Chondrocyte (in vitro differentiated cells): ENCODE measurements at regions not wholly inside any gene's neighbourhood (a gene's known extent, or its start where the extent isn't known, plus 50 kb on each side); places are given as distances from the start of the nearest gene placed in this dataset.

Source experiments
- DNase-seq: peaks from one replicate; pipeline ENCODE4 v3.0.0; 2021; ENCODE audit warnings: mixed read lengths, low spot score
- H3K27ac Mint-ChIP-seq: one replicate; pipeline ENCODE4 v1.8.0; 2021; ENCODE audit warnings: mild to moderate bottlenecking, moderate library complexity, mixed read lengths; ENCODE audit not compliant: unreplicated experiment
- H3K27me3 Mint-ChIP-seq: 2 replicates; pipeline ENCODE4 v1.8.0; 2021; ENCODE audit warnings: low read depth, mixed read lengths
- H3K36me3 Mint-ChIP-seq: 2 replicates; pipeline ENCODE4 v1.8.0; 2021; ENCODE audit warnings: low read depth, mixed read lengths
- H3K4me1 Mint-ChIP-seq: 2 replicates; pipeline ENCODE4 v1.8.0; 2021; ENCODE audit warnings: low read depth, mild to moderate bottlenecking, mixed read lengths
- H3K4me3 Mint-ChIP-seq: one replicate; pipeline ENCODE4 v1.8.0; 2021; ENCODE audit warnings: mild to moderate bottlenecking, moderate library complexity, mixed read lengths; ENCODE audit not compliant: unreplicated experiment
- H3K9me3 Mint-ChIP-seq: 2 replicates; pipeline ENCODE4 v1.8.0; 2021; ENCODE audit warnings: low read depth, mixed read lengths
- CTCF ChIP-seq: fragments of 200-600 bp; sonication (generic); IDR thresholded peaks from 2 replicates; pipeline ENCODE4 v1.5.0; 2021; ENCODE audit warnings: antibody characterized with exemption, mild to moderate bottlenecking, moderate library complexity

- no peaks in the 10 kb centered on the region for H3K4me1 Mint-ChIP-seq
- peaks cover 47% of the 10 kb centered on the region for H3K27me3 Mint-ChIP-seq
- no peaks in the 10 kb centered on the region for H3K9me3 Mint-ChIP-seq
- H3K4me3 Mint-ChIP-seq: no peak overlapping the region
- no peak for DNase-seq
- no peak for TF ChIP-seq CTCF
- H3K27ac Mint-ChIP-seq: no peak overlapping the region
- no peaks in the 10 kb centered on the region for H3K36me3 Mint-ChIP-seq
These were observed 117.2 kb downstream of the IL20RB start for GRCh38 chr3:137075020-137075419.

- no peak overlapping the region for H3K4me3 Mint-ChIP-seq
- no peak for TF ChIP-seq CTCF
- H3K27ac Mint-ChIP-seq: no peak overlapping the region
- H3K27me3 Mint-ChIP-seq: peaks cover 48% of the 10 kb centered on the region
- DNase-seq: no peak
- H3K4me1 Mint-ChIP-seq: no peaks in the 10 kb centered on the region
- no peaks in the 10 kb centered on the region for H3K36me3 Mint-ChIP-seq
- H3K9me3 Mint-ChIP-seq: no peaks in the 10 kb centered on the region
These were observed 120.3 kb downstream of the IL20RB start for GRCh38 chr3:137078040-137078439.

- H3K36me3 Mint-ChIP-seq: no peaks in the 10 kb centered on the region
- no peaks in the 10 kb centered on the region for H3K9me3 Mint-ChIP-seq
- no peak overlapping the region for H3K4me3 Mint-ChIP-seq
- TF ChIP-seq CTCF: no peak
- DNase-seq: no peak
- H3K27ac Mint-ChIP-seq: no peak overlapping the region
- peaks cover 53% of the 10 kb centered on the region for H3K27me3 Mint-ChIP-seq
- no peaks in the 10 kb centered on the region for H3K4me1 Mint-ChIP-seq
These were observed 121.8 kb downstream of the IL20RB start for GRCh38 chr3:137079571-137079970.

GRCh38 chr3:137081711-137082110, 123.9 kb downstream of the IL20RB start:
- Mint-ChIP-seq H3K27me3 (peaks cover 47% of the 10 kb centered on the region), H3K9me3 (no peaks in the 10 kb centered on the region), H3K4me3 (no peak overlapping the region), H3K36me3 (no peaks in the 10 kb centered on the region), H3K4me1 (no peaks in the 10 kb centered on the region), H3K27ac (no peak overlapping the region)
- DNase-seq: no peak
- no peak for TF ChIP-seq CTCF

GRCh38 chr3:137082763-137083162, 125.0 kb downstream of the IL20RB start:
- Mint-ChIP-seq H3K27me3 (peaks cover 44% of the 10 kb centered on the region), H3K9me3 (no peaks in the 10 kb centered on the region), H3K4me1 (no peaks in the 10 kb centered on the region), H3K36me3 (no peaks in the 10 kb centered on the region), H3K4me3 (no peak overlapping the region), H3K27ac (no peak overlapping the region)
- DNase-seq: no peak
- no peak for TF ChIP-seq CTCF
